ENCODE measurements at regions not wholly inside any gene's neighbourhood (a gene's known extent, or its start where the extent isn't known, plus 50 kb on each side); places are given as distances from the start of the nearest gene placed in this dataset.

- TF ChIP-seq CTCF (optimal IDR thresholded peaks at IDR 0.05 in 1 of 3, IDR thresholded peaks at IDR 0.05 in 1 of 3, conservative IDR thresholded peaks at IDR 0.05 in 1 of 3; ENCODE audit: extremely low read depth in 1 of 3, insufficient read depth in 2 of 3, low read length in 3 of 3) (no peak), EZH2 (IDR thresholded peaks at IDR 0.05; ENCODE audit: low read length) (no peak)
These were observed 170.0 kb upstream of the DAAM1 start for GRCh38 chr14:59018460-59018859.

Measured in keratinocyte (primary cell).